Thoracic aorta (tissue), 2 donors: ENCODE measurements at regions not wholly inside any gene's neighbourhood (a gene's known extent, or its start where the extent isn't known, plus 50 kb on each side); places are given as distances from the start of the nearest gene placed in this dataset.

Experiments
- ATAC-seq: fragments of 150-250 bp; one replicate; pipeline ENCODE4 v1.8.0; 2017; ENCODE audit warnings: low read depth; ENCODE audit not compliant: insufficient number of reproducible peaks, low FRiP score
- DNase-seq: peaks from one replicate; pipeline ENCODE4 v3.0.0-alpha.2; 2020; ENCODE audit warnings: low spot score
- H3K27ac ChIP-seq, 2 donors: fragments of 200-600 bp; sonication (generic); 1 replicate in 1 of 2; 2 replicates in 1 of 2; pipeline ENCODE4 v1.5.1; 2016; ENCODE audit warnings: mild to moderate bottlenecking in 2 of 2, moderate library complexity in 2 of 2
- H3K27me3 ChIP-seq: fragments of 200-600 bp; sonication (generic); replicated peaks from 2 replicates; pipeline ENCODE4 v1.6.0; 2016; ENCODE audit warnings: mild to moderate bottlenecking; ENCODE audit not compliant: insufficient read depth
- H3K36me3 ChIP-seq: fragments of 200-600 bp; sonication (generic); one replicate; pipeline ENCODE4 v1.5.1; 2016
- H3K4me1 ChIP-seq, 2 donors: fragments of 200-600 bp; sonication (generic); 1 replicate in 1 of 2; 2 replicates in 1 of 2; pipeline versions ENCODE4 v1.5.1 to v1.6.0; 2016; ENCODE audit warnings: low read depth in 2 of 2, mild to moderate bottlenecking in 1 of 2; ENCODE audit not compliant: control insufficient read depth in 1 of 2
- H3K4me3 ChIP-seq: fragments of 200-600 bp; sonication (generic); 2 replicates; pipeline ENCODE4 v1.5.1; 2016; ENCODE audit warnings: mild to moderate bottlenecking
- H3K9me3 ChIP-seq: fragments of 200-600 bp; sonication (generic); 2 replicates; pipeline ENCODE4 v1.5.1; 2016
- CTCF ChIP-seq: fragments of 200-600 bp; sonication (generic); IDR thresholded peaks from one replicate; pipeline ENCODE4 v1.5.1; 2019; ENCODE audit warnings: antibody characterized with exemption

- Histone ChIP-seq H3K27me3 (no peaks in the 10 kb centered on the region), H3K36me3 (no peaks in the 10 kb centered on the region), H3K4me3 (no peak overlapping the region), H3K27ac (no peak overlapping the region), H3K4me1 (no peaks in the 10 kb centered on the region), H3K9me3 (no peaks in the 10 kb centered on the region)
- TF ChIP-seq CTCF: no peak
- ATAC-seq: no peak
- DNase-seq: no peak
Observed at GRCh38 chr18:1483385-1483784, 578.7 kb downstream of the ADCYAP1 start.

- Histone ChIP-seq H3K4me3 (no peak overlapping the region), H3K27me3 (no peaks in the 10 kb centered on the region), H3K4me1 (no peaks in the 10 kb centered on the region), H3K27ac (no peak overlapping the region), H3K36me3 (no peaks in the 10 kb centered on the region), H3K9me3 (peaks cover 6% of the 10 kb centered on the region)
- ATAC-seq: no peak
- no peak for TF ChIP-seq CTCF
- no peak for DNase-seq
Observed at GRCh38 chr18:1487457-1487856, 582.8 kb downstream of the ADCYAP1 start.

- DNase-seq (no peak), ATAC-seq (no peak)
- H3K27ac ChIP-seq: no peak overlapping the region
- no peaks in the 10 kb centered on the region for H3K4me1 ChIP-seq
- H3K36me3 ChIP-seq: no peaks in the 10 kb centered on the region
- H3K27me3 ChIP-seq: no peaks in the 10 kb centered on the region
- TF ChIP-seq CTCF: no peak
- no peak overlapping the region for H3K4me3 ChIP-seq
- H3K9me3 ChIP-seq: peaks cover 6% of the 10 kb centered on the region
Observed at GRCh38 chr18:1488394-1488793, 583.7 kb downstream of the ADCYAP1 start.

GRCh38 chr18:1488957-1489356, 584.3 kb downstream of the ADCYAP1 start:
- Histone ChIP-seq H3K27me3 (no peaks in the 10 kb centered on the region), H3K9me3 (peaks cover 6% of the 10 kb centered on the region), H3K36me3 (no peaks in the 10 kb centered on the region), H3K4me3 (no peak overlapping the region), H3K27ac (no peak overlapping the region), H3K4me1 (no peaks in the 10 kb centered on the region)
- ATAC-seq: no peak
- TF ChIP-seq CTCF: no peak
- no peak for DNase-seq

GRCh38 chr18:1495387-1495786, 590.7 kb downstream of the ADCYAP1 start:
- H3K9me3 ChIP-seq: peaks cover 6% of the 10 kb centered on the region
- H3K4me3 ChIP-seq: no peak overlapping the region
- TF ChIP-seq CTCF: no peak
- H3K27ac ChIP-seq: no peak overlapping the region
- H3K27me3 ChIP-seq: no peaks in the 10 kb centered on the region
- DNase-seq (no peak), ATAC-seq (no peak)
- no peaks in the 10 kb centered on the region for H3K36me3 ChIP-seq
- no peaks in the 10 kb centered on the region for H3K4me1 ChIP-seq
